GM10248 (cell line): ENCODE measurements at regions not wholly inside any gene's neighbourhood (a gene's known extent, or its start where the extent isn't known, plus 50 kb on each side); places are given as distances from the start of the nearest gene placed in this dataset.
"Not testable (repeated sequence)": the region's sequence is repeated elsewhere in the genome, so short reads cannot be mapped to it uniquely, and the experiment has no call there.

Source experiments
- CTCF ChIA-PET: fragments of 300-600 bp; sonication (Branson Sonifier 250); formaldehyde crosslinking; extraction: SDS; loops from one replicate; lab custom pipeline; 2021; ENCODE audit warnings: antibody characterized with exemption; lab: Yijun Ruan, JAX
- POLR2A ChIA-PET: fragments of 350-650 bp; sonication (Branson Sonifier 250); formaldehyde crosslinking; extraction: SDS; loops from one replicate; lab custom pipeline; 2020; ENCODE audit warnings: antibody characterized with exemption; lab: Yijun Ruan, JAX
- DNase-seq: peaks from one replicate; pipeline ENCODE4 v3.0.0; 2012; ENCODE audit errors: extremely low spot score
- TF ChIP-seq, protein P1 (sequence below): IDR thresholded peaks from 2 replicates; pipeline ENCODE4 v1.5.1; 2012; ENCODE audit warnings: mild to moderate bottlenecking, low read depth; ENCODE audit errors: extremely low read depth, missing control alignments, control extremely low read depth

DNA sequence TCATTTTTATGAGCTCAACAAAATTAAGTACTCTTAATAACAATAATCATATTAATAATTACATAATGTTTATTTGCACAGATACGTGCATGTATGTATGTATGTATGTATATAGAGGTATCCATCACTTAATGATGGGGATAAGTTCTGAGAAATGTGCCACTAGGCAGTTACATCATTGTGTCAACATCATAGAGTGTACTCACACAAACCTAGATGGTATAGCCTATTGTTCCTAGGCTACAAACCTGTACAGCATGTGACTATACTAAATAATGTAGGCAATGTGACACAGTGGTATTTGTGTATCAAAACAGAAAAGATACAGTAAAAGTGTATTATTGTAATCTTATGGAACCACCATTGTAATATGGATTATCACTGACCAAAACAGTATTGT is 874.7 kb upstream of the GBE1 start:
- CTCF ChIA-PET = interaction anchor here (1.8 kb wide), 1 partner anchor 8 kb away, joined by 6 read pairs; no protein-coding TSS in a partner anchor
- TF ChIP-seq, protein P1, sequence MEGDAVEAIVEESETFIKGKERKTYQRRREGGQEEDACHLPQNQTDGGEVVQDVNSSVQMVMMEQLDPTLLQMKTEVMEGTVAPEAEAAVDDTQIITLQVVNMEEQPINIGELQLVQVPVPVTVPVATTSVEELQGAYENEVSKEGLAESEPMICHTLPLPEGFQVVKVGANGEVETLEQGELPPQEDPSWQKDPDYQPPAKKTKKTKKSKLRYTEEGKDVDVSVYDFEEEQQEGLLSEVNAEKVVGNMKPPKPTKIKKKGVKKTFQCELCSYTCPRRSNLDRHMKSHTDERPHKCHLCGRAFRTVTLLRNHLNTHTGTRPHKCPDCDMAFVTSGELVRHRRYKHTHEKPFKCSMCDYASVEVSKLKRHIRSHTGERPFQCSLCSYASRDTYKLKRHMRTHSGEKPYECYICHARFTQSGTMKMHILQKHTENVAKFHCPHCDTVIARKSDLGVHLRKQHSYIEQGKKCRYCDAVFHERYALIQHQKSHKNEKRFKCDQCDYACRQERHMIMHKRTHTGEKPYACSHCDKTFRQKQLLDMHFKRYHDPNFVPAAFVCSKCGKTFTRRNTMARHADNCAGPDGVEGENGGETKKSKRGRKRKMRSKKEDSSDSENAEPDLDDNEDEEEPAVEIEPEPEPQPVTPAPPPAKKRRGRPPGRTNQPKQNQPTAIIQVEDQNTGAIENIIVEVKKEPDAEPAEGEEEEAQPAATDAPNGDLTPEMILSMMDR = no peak
- DNase-seq = no peak
- POLR2A ChIA-PET = no interaction called here

DNA sequence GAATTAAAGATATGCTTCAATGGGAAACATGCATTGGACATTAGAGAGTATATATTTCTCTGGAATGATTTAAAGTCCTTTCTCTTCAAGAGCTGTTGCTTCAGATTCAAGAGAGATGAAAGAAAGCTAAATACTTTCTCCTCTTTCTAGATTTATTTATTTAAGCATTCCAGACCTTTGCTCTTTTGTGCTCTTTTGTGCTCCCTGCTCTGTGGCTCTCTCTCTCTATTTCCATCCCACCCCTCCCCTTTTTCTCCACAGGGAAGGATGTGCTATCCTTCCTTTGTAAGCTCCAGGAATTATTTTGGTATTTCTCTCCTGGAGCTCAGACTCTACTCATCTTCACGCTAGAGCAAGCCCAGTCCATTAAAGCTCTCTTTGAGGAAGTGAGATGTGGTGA is 871.9 kb upstream of the GBE1 start:
- TF ChIP-seq, protein P1 = no peak
- ChIA-PET CTCF (interaction anchor here (0.8 to 2.1 kb wide), 5 partner anchors 10 to 341 kb away, joined by 3 to 11 read pairs (median 3); no protein-coding TSS in a partner anchor), POLR2A (no interaction called here)
- no peak for DNase-seq

DNA sequence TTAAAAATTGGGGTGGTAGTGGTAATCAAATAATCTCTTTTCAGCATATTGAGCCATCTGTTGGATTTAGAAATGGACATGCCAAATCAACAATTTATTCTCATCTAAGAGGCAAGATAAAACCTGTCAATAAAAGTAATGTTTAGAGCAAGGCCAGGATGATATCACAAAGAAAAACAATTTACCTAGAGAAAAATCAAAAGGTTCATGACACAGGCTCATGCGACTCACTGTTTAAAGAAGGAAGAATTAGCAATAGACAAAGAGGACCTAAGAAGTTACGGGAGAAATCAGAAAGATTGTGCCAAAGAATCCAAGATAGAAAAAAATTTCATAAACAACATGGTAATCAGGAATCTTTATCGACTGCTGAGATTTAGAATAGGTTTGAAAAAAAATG is 868.5 kb upstream of the GBE1 start:
- TF ChIP-seq, protein P1 = no peak
- ChIA-PET CTCF (interaction anchor here (2.6 kb wide), 1 partner anchor 10 kb away, joined by 12 read pairs; no protein-coding TSS in a partner anchor), POLR2A (no interaction called here)
- no peak for DNase-seq

- ChIA-PET CTCF (interaction anchor here (1.4 to 2.6 kb wide), 2 partner anchors 8 to 11 kb away, joined by 6 to 12 read pairs; no protein-coding TSS in a partner anchor), POLR2A (no interaction called here)
- TF ChIP-seq, protein P1 = no peak
- no peak for DNase-seq
These were observed 867.1 kb upstream of the GBE1 start for GRCh38 chr3:82628385-82629014.

- ChIA-PET POLR2A (no interaction called here), CTCF (interaction anchor here (1.4 to 2.6 kb wide), 2 partner anchors 9 to 12 kb away, joined by 6 to 12 read pairs; no protein-coding TSS in a partner anchor)
These were observed 866.3 kb upstream of the GBE1 start for GRCh38 chr3:82627733-82628132.

GRCh38 chr3:82620744-82621143 is 859.3 kb upstream of the GBE1 start:
- POLR2A ChIA-PET, DNase-seq, CTCF ChIA-PET: not testable (repeated sequence)

More at GRCh38 chr3:82627733-82628132, 866.3 kb upstream of the GBE1 start:
- no peak for DNase-seq
- TF ChIP-seq, protein P1 = no peak

GRCh38 chr3:82618594-82618993 is 857.1 kb upstream of the GBE1 start:
- DNase-seq = no peak
- TF ChIP-seq, protein P1 = no peak
- POLR2A ChIA-PET = no interaction called here
- CTCF ChIA-PET = interaction anchor here (1.7 kb wide), 1 partner anchor 26 kb away, joined by 3 read pairs; no protein-coding TSS in a partner anchor
